Ovary (tissue), 3 donors: ENCODE measurements at regions not wholly inside any gene's neighbourhood (a gene's known extent, or its start where the extent isn't known, plus 50 kb on each side); places are given as distances from the start of the nearest gene placed in this dataset.

Experiments
- EP300 ChIP-seq: sonication (generic); formaldehyde crosslinking; IDR thresholded peaks from one replicate; pipeline ENCODE4 v1.6.1; 2017; ENCODE audit warnings: antibody characterized with exemption
- POLR2A ChIP-seq: fragments of 450-650 bp; IDR thresholded peaks from one replicate; pipeline ENCODE4 v1.6.1; 2017; ENCODE audit warnings: antibody characterized with exemption, mild to moderate bottlenecking, moderate library complexity
- TF ChIP-seq, protein P1 (sequence below), 3 donors: fragments of 450-650 bp in 2 of 3; fragments of 200-600 bp in 1 of 3; IDR thresholded peaks; one replicate each; pipeline versions ENCODE4 v1.5.1 to v1.8.0; 2016 to 2022; ENCODE audit warnings: antibody characterized with exemption in 3 of 3, mild to moderate bottlenecking in 1 of 3
- donor health status: DM: no; HTN: no; CAD: no.

GRCh38 chr4:10736895-10737294 is 52.3 kb upstream of the CLNK start:
- TF ChIP-seq, protein P1, sequence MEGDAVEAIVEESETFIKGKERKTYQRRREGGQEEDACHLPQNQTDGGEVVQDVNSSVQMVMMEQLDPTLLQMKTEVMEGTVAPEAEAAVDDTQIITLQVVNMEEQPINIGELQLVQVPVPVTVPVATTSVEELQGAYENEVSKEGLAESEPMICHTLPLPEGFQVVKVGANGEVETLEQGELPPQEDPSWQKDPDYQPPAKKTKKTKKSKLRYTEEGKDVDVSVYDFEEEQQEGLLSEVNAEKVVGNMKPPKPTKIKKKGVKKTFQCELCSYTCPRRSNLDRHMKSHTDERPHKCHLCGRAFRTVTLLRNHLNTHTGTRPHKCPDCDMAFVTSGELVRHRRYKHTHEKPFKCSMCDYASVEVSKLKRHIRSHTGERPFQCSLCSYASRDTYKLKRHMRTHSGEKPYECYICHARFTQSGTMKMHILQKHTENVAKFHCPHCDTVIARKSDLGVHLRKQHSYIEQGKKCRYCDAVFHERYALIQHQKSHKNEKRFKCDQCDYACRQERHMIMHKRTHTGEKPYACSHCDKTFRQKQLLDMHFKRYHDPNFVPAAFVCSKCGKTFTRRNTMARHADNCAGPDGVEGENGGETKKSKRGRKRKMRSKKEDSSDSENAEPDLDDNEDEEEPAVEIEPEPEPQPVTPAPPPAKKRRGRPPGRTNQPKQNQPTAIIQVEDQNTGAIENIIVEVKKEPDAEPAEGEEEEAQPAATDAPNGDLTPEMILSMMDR (IDR thresholded peaks at IDR 0.05) = no peak
- TF ChIP-seq POLR2A (no peak), EP300 (no peak)
